Hepatocyte (in vitro differentiated cells): ENCODE measurements at regions not wholly inside any gene's neighbourhood (a gene's known extent, or its start where the extent isn't known, plus 50 kb on each side); places are given as distances from the start of the nearest gene placed in this dataset.

Source experiments
- DNase-seq: peaks from one replicate; pipeline ENCODE4 v3.0.0-alpha.2; 2016; ENCODE audit warnings: low spot score
- H2AFZ ChIP-seq: fragments of 200-600 bp; sonication (generic); 2 replicates; pipeline ENCODE4 v1.6.0; 2016; ENCODE audit warnings: antibody characterized with exemption, mild to moderate bottlenecking
- H3K27ac ChIP-seq: fragments of 200-600 bp; sonication (generic); 2 replicates; pipeline ENCODE4 v1.5.1; 2016; ENCODE audit warnings: mild to moderate bottlenecking
- H3K27me3 ChIP-seq: fragments of 200-600 bp; sonication (generic); 2 replicates; pipeline ENCODE4 v1.6.1; 2016
- H3K36me3 ChIP-seq: fragments of 200-600 bp; sonication (generic); replicated peaks from 2 replicates; pipeline ENCODE4 v1.5.1; 2016; ENCODE audit warnings: low read depth; ENCODE audit not compliant: insufficient read depth
- H3K4me1 ChIP-seq: fragments of 200-600 bp; sonication (generic); 2 replicates; pipeline ENCODE4 v1.5.1; 2016; ENCODE audit warnings: mild to moderate bottlenecking, moderate library complexity; ENCODE audit not compliant: insufficient read depth
- H3K4me2 ChIP-seq: fragments of 200-600 bp; sonication (generic); 2 replicates; pipeline ENCODE4 v1.6.0; 2016
- H3K4me3 ChIP-seq: fragments of 200-600 bp; sonication (generic); 2 replicates; pipeline ENCODE4 v1.5.1; 2016; ENCODE audit warnings: mild to moderate bottlenecking
- H3K79me2 ChIP-seq: fragments of 200-600 bp; sonication (generic); 2 replicates; pipeline ENCODE4 v1.6.0; 2017; ENCODE audit warnings: mild to moderate bottlenecking
- H3K9me2 ChIP-seq: fragments of 200-600 bp; sonication (generic); replicated peaks from 2 replicates; pipeline ENCODE4 v1.6.0; 2017; ENCODE audit warnings: mild to moderate bottlenecking; ENCODE audit not compliant: insufficient read depth
- H3K9me3 ChIP-seq: fragments of 200-600 bp; sonication (generic); 2 replicates; pipeline ENCODE4 v1.5.1; 2016; ENCODE audit warnings: low read depth, mild to moderate bottlenecking
- H4K20me1 ChIP-seq: fragments of 200-600 bp; sonication (generic); 2 replicates; pipeline ENCODE4 v1.6.0; 2016; ENCODE audit warnings: mild to moderate bottlenecking; ENCODE audit not compliant: insufficient read depth, poor library complexity, severe bottlenecking
- CTCF ChIP-seq: fragments of 200-600 bp; sonication (generic); IDR thresholded peaks from 2 replicates; pipeline ENCODE4 v1.5.1; 2016; ENCODE audit warnings: antibody characterized with exemption, mild to moderate bottlenecking; ENCODE audit not compliant: poor library complexity
- EZH2 ChIP-seq: fragments of 200-600 bp; sonication (generic); IDR thresholded peaks from 2 replicates; pipeline ENCODE4 v1.6.1; 2016; ENCODE audit warnings: antibody characterized with exemption, mild to moderate bottlenecking, borderline replicate concordance
- EZH2phosphoT487 ChIP-seq: fragments of 200-600 bp; sonication (generic); IDR thresholded peaks from one replicate; pipeline ENCODE4 v1.6.1; 2018; ENCODE audit warnings: antibody characterized with exemption, mild to moderate bottlenecking, low read depth, moderate library complexity; ENCODE audit not compliant: unreplicated experiment, severe bottlenecking
- whole genome bisulfite sequencing: methylation state at CpG from one replicate; pipeline ENCODE4 v1.1.6; 2016; ENCODE audit warnings: low lambda C conversion rate; ENCODE audit errors: missing lambda C conversion rate; 5-methylcytosine and 5-hydroxymethylcytosine counted together

- H2AFZ ChIP-seq = no peak overlapping the region
- H3K79me2 ChIP-seq = no peaks in the 10 kb centered on the region
- H3K9me3 ChIP-seq = no peaks in the 10 kb centered on the region
- H3K4me1 ChIP-seq = no peaks in the 10 kb centered on the region
- no peaks in the 10 kb centered on the region for H4K20me1 ChIP-seq
- TF ChIP-seq EZH2 (no peak), EZH2phosphoT487 (no peak), CTCF (no peak)
- no peak for DNase-seq
- H3K27ac ChIP-seq = no peak overlapping the region
- no peaks in the 10 kb centered on the region for H3K27me3 ChIP-seq
- no peaks in the 10 kb centered on the region for H3K36me3 ChIP-seq
- no peak overlapping the region for H3K4me3 ChIP-seq
- H3K4me2 ChIP-seq = no peak overlapping the region
- WGBS = 95% methylated on average over 1 of the region's 1 CpG
- no peaks in the 10 kb centered on the region for H3K9me2 ChIP-seq
These were observed 412.4 kb upstream of the LRATD1 start for GRCh38 chr2:14220101-14220500.

- no peaks in the 10 kb centered on the region for H3K36me3 ChIP-seq
- no peaks in the 10 kb centered on the region for H3K27me3 ChIP-seq
- no peaks in the 10 kb centered on the region for H3K4me1 ChIP-seq
- H3K4me2 ChIP-seq = no peak overlapping the region
- no peak overlapping the region for H2AFZ ChIP-seq
- H3K9me3 ChIP-seq = no peaks in the 10 kb centered on the region
- no peak overlapping the region for H3K27ac ChIP-seq
- no peaks in the 10 kb centered on the region for H3K9me2 ChIP-seq
- no peaks in the 10 kb centered on the region for H3K79me2 ChIP-seq
- no peak overlapping the region for H3K4me3 ChIP-seq
- no peaks in the 10 kb centered on the region for H4K20me1 ChIP-seq
- 90% methylated on average over 4 of the region's 4 CpGs for WGBS
- TF ChIP-seq EZH2 (no peak), CTCF (no peak), EZH2phosphoT487 (no peak)
- DNase-seq = no peak
These were observed 411.1 kb upstream of the LRATD1 start for GRCh38 chr2:14221466-14221865.

- TF ChIP-seq EZH2 (no peak), EZH2phosphoT487 (no peak), CTCF (no peak)
- no peak overlapping the region for H3K4me2 ChIP-seq
- no peaks in the 10 kb centered on the region for H3K9me2 ChIP-seq
- H3K79me2 ChIP-seq = no peaks in the 10 kb centered on the region
- H3K36me3 ChIP-seq = no peaks in the 10 kb centered on the region
- no peaks in the 10 kb centered on the region for H3K4me1 ChIP-seq
- no peaks in the 10 kb centered on the region for H3K9me3 ChIP-seq
- no peak overlapping the region for H2AFZ ChIP-seq
- no peak for DNase-seq
- 95% methylated on average over 1 of the region's 1 CpG for WGBS
- no peaks in the 10 kb centered on the region for H3K27me3 ChIP-seq
- no peaks in the 10 kb centered on the region for H4K20me1 ChIP-seq
- H3K27ac ChIP-seq = no peak overlapping the region
- H3K4me3 ChIP-seq = no peak overlapping the region
These were observed 408.9 kb upstream of the LRATD1 start for GRCh38 chr2:14223576-14223975.

GRCh38 chr2:14231391-14231898, 401.1 kb upstream of the LRATD1 start:
- no peaks in the 10 kb centered on the region for H3K79me2 ChIP-seq
- no peaks in the 10 kb centered on the region for H3K36me3 ChIP-seq
- H3K27me3 ChIP-seq = no peaks in the 10 kb centered on the region
- H3K4me2 ChIP-seq = no peak overlapping the region
- no peak for DNase-seq
- no peaks in the 10 kb centered on the region for H3K9me3 ChIP-seq
- H4K20me1 ChIP-seq = no peaks in the 10 kb centered on the region
- H3K9me2 ChIP-seq = no peaks in the 10 kb centered on the region
- TF ChIP-seq EZH2phosphoT487 = no peak
- TF ChIP-seq EZH2 = no peak
- no peak for TF ChIP-seq CTCF
- no peak overlapping the region for H2AFZ ChIP-seq
- no peaks in the 10 kb centered on the region for H3K4me1 ChIP-seq
- no peak overlapping the region for H3K27ac ChIP-seq
- WGBS = 77% methylated on average over 1 of the region's 1 CpG
- no peak overlapping the region for H3K4me3 ChIP-seq
